ENCODE measurements at regions not wholly inside any gene's neighbourhood (a gene's known extent, or its start where the extent isn't known, plus 50 kb on each side); places are given as distances from the start of the nearest gene placed in this dataset.

GRCh38 chr10:90288391-90288933 lies 569.4 kb downstream of the HTR7 start (continued):
- TF ChIP-seq AR (CRISPR knock-in tag; IDR thresholded peaks at IDR 0.05), result no peak
- TF ChIP-seq ZNF396 (CRISPR knock-in tag; IDR thresholded peaks at IDR 0.05; ENCODE audit: borderline replicate concordance), result no peak
- no peak for TF ChIP-seq ZNF416 (CRISPR knock-in tag; IDR thresholded peaks at IDR 0.05)
- no peak for TF ChIP-seq ATF2 (CRISPR knock-in tag; IDR thresholded peaks at IDR 0.05; ENCODE audit: borderline replicate concordance, low read depth)
- TF ChIP-seq NR2C2 (CRISPR knock-in tag; IDR thresholded peaks at IDR 0.05), result no peak
- no peak for TF ChIP-seq PREB (CRISPR knock-in tag; IDR thresholded peaks at IDR 0.05; ENCODE audit: borderline replicate concordance)
- no peak for TF ChIP-seq PRRX2 (CRISPR knock-in tag; IDR thresholded peaks at IDR 0.05)

GRCh38 chr10:90289037-90289436 lies 568.8 kb downstream of the HTR7 start:
- Mint-ChIP-seq H3K27me3 (ENCODE audit: low read depth) (no peaks in the 10 kb centered on the region), H3K27ac (no peak overlapping the region), H3K4me1 (peaks cover 34% of the 10 kb centered on the region), H3K4me3 (no peak overlapping the region), H3K36me3 (no peaks in the 10 kb centered on the region), H3K9me3 (no peaks in the 10 kb centered on the region)
- ATAC-seq (no peak), DNase-seq (ENCODE audit: low spot score) (no peak)
- CTCF ChIA-PET, result interaction anchor here (1.0 to 3.6 kb wide), 5 partner anchors 141 to 305 kb away, joined by 3 to 64 read pairs (median 9); no protein-coding TSS in a partner anchor
- POLR2A ChIA-PET, result no interaction called here
- TF ChIP-seq TEAD4 (CRISPR knock-in tag; IDR thresholded peaks at IDR 0.05), result no peak
- TF ChIP-seq FOXK1 (CRISPR knock-in tag; IDR thresholded peaks at IDR 0.05), result no peak
- TF ChIP-seq ZNF671 (CRISPR knock-in tag; IDR thresholded peaks at IDR 0.05), result no peak
- TF ChIP-seq ZBTB21 (CRISPR knock-in tag; IDR thresholded peaks at IDR 0.05; ENCODE audit: borderline replicate concordance), result no peak
- TF ChIP-seq ZNF138 (CRISPR knock-in tag; conservative IDR thresholded peaks at IDR 0.05), result no peak
- TF ChIP-seq JUN (CRISPR knock-in tag; IDR thresholded peaks at IDR 0.05), result no peak
- TF ChIP-seq CREB1 (CRISPR knock-in tag; IDR thresholded peaks at IDR 0.05), result no peak
- no peak for TF ChIP-seq IRF2 (CRISPR knock-in tag; IDR thresholded peaks at IDR 0.05; ENCODE audit: borderline replicate concordance, low read depth)
- TF ChIP-seq ATF3 (CRISPR knock-in tag; conservative IDR thresholded peaks at IDR 0.05), result no peak
- no peak for TF ChIP-seq ZNF263 (CRISPR knock-in tag; IDR thresholded peaks at IDR 0.05; ENCODE audit: low read depth)
- TF ChIP-seq NFYB (CRISPR knock-in tag; conservative IDR thresholded peaks at IDR 0.05; ENCODE audit: low read depth), result no peak
- TF ChIP-seq ZNF532 (CRISPR knock-in tag; IDR thresholded peaks at IDR 0.05; ENCODE audit: borderline replicate concordance), result no peak
- no peak for TF ChIP-seq E2F1 (CRISPR knock-in tag; IDR thresholded peaks at IDR 0.05)
- TF ChIP-seq SMAD4 (CRISPR knock-in tag; IDR thresholded peaks at IDR 0.05), result no peak
- no peak for TF ChIP-seq NFATC4 (CRISPR knock-in tag; IDR thresholded peaks at IDR 0.05)
- TF ChIP-seq CTCF (IDR thresholded peaks at IDR 0.05), result no peak

All from WTC11 (cell line).